Glutamatergic neuron (in vitro differentiated cells): ENCODE measurements at regions not wholly inside any gene's neighbourhood (a gene's known extent, or its start where the extent isn't known, plus 50 kb on each side); places are given as distances from the start of the nearest gene placed in this dataset.
"Not testable (repeated sequence)": the region's sequence is repeated elsewhere in the genome, so short reads cannot be mapped to it uniquely, and the experiment has no call there.

Experiments
- DNase-seq: peaks from one replicate; pipeline ENCODE4 v3.0.0; 2022
- H3K27ac Mint-ChIP-seq: one replicate; pipeline ENCODE4 v1.8.0; 2020; ENCODE audit warnings: mild to moderate bottlenecking, mixed read lengths, inconsistent platforms; ENCODE audit not compliant: unreplicated experiment
- H3K27me3 Mint-ChIP-seq: one replicate; pipeline ENCODE4 v1.8.0; 2020; ENCODE audit warnings: mild to moderate bottlenecking, moderate library complexity, mixed read lengths, inconsistent platforms; ENCODE audit not compliant: unreplicated experiment
- H3K36me3 Mint-ChIP-seq: one replicate; pipeline ENCODE4 v1.8.0; 2020; ENCODE audit warnings: mild to moderate bottlenecking, mixed read lengths, inconsistent platforms; ENCODE audit not compliant: unreplicated experiment
- H3K4me1 Mint-ChIP-seq: one replicate; pipeline ENCODE4 v1.8.0; 2020; ENCODE audit warnings: mild to moderate bottlenecking, low read depth, mixed read lengths, inconsistent platforms; ENCODE audit not compliant: unreplicated experiment
- H3K4me3 Mint-ChIP-seq: one replicate; pipeline ENCODE4 v1.8.0; 2020; ENCODE audit warnings: mild to moderate bottlenecking, mixed read lengths, inconsistent platforms; ENCODE audit not compliant: unreplicated experiment
- H3K9me3 Mint-ChIP-seq: one replicate; pipeline ENCODE4 v1.8.0; 2020; ENCODE audit warnings: mild to moderate bottlenecking, moderate library complexity, mixed read lengths, inconsistent platforms; ENCODE audit not compliant: unreplicated experiment
- TF ChIP-seq, protein P1 (sequence below): fragments of 200-600 bp; sonication (generic); IDR thresholded peaks from one replicate; pipeline ENCODE4 v1.5.0; 2021; ENCODE audit not compliant: partially characterized antibody, unreplicated experiment

DNA sequence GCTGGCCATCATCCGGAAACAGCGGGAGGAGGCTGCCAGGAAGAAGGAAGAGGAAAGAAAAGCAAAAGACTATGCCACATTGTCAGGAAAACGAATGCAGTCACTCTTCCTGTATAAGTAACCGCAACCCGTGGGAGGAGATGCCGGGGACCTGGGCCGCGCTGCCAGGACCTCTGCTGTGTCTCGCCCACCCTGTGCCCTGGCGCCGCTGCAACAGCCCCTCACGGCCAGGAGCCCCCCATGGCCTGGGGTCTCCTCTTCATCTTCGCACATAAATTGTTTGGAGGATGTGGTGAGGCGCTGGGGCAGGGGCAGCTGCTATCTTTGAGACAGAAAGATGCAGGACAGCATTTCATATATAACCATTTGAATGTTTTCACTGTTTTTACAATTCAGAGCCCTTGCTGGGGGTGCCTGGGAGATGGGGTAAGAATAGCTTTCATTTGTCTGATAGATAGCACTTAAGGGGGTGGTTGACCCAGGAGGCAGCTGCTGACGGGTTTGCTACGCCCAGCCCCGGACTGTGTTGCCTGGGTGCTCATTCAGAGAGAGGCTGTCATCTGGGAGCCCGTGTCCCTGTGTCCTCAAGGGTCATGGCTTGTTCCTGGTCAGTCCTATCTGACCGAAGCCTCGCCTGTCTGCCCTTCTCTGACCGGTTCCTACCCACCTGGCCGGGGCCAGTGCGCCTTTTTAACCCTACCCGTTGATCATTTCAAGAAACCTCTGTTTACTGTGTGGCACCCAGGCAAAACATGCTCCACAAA lies 1067.7 kb upstream of the COX7C start:
- no peak for DNase-seq
- peaks cover 8% of the 10 kb centered on the region for H3K36me3 Mint-ChIP-seq
- H3K4me1 Mint-ChIP-seq: no peaks in the 10 kb centered on the region
- no peaks in the 10 kb centered on the region for H3K27me3 Mint-ChIP-seq
- TF ChIP-seq, protein P1, sequence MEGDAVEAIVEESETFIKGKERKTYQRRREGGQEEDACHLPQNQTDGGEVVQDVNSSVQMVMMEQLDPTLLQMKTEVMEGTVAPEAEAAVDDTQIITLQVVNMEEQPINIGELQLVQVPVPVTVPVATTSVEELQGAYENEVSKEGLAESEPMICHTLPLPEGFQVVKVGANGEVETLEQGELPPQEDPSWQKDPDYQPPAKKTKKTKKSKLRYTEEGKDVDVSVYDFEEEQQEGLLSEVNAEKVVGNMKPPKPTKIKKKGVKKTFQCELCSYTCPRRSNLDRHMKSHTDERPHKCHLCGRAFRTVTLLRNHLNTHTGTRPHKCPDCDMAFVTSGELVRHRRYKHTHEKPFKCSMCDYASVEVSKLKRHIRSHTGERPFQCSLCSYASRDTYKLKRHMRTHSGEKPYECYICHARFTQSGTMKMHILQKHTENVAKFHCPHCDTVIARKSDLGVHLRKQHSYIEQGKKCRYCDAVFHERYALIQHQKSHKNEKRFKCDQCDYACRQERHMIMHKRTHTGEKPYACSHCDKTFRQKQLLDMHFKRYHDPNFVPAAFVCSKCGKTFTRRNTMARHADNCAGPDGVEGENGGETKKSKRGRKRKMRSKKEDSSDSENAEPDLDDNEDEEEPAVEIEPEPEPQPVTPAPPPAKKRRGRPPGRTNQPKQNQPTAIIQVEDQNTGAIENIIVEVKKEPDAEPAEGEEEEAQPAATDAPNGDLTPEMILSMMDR: no peak
- no peak overlapping the region for H3K27ac Mint-ChIP-seq
- H3K9me3 Mint-ChIP-seq: no peaks in the 10 kb centered on the region
- no peak overlapping the region for H3K4me3 Mint-ChIP-seq

DNA sequence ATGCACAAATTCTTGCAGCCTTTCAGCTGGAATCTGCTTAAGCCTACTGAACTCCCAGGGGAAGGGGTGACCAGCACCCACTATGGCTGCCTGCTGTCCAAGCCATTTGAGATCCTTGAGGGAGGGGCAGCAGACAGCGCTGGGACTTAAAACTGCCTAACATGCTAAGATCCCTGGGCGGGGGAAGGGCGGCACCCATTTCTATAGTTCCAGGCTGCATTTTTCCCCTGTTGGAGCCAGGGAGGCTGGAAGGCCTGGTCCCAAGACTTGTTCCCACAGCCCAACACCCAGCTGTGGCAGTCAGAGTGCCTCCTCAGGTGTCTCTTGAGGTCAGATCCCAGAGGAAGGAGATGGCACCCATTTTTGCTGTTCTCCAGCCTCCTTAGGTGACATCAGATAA lies 1061.3 kb upstream of the COX7C start:
- Mint-ChIP-seq H3K4me3 (no peak overlapping the region), H3K27me3 (no peaks in the 10 kb centered on the region), H3K9me3 (peaks cover 3% of the 10 kb centered on the region), H3K4me1 (no peaks in the 10 kb centered on the region), H3K36me3 (peaks cover 5% of the 10 kb centered on the region), H3K27ac (no peak overlapping the region)
- TF ChIP-seq, protein P1: no peak
- DNase-seq: no peak

DNA sequence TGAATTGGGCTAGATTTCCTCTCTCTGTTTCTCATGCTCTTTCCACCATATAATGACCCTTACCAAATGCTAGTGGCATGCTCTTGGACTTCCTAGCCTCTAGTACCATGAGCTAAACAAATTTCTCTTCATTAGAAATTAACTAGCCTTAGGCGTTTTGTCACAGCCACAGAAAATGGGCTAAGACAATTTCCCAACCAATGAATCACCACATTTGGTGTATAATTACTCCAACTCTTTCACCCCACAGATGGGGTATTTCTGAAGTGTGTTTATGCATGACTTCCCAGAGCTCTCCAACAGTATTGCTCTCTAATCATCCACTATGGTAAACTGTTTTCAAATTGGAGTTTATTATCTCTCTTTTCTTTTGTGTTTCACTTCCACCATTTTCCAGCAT lies 1041.1 kb upstream of the COX7C start:
- Mint-ChIP-seq H3K27ac (no peak overlapping the region), H3K4me1 (no peaks in the 10 kb centered on the region), H3K4me3 (no peak overlapping the region), H3K27me3 (no peaks in the 10 kb centered on the region), H3K36me3 (no peaks in the 10 kb centered on the region), H3K9me3 (no peaks in the 10 kb centered on the region)
- TF ChIP-seq, protein P1: no peak
- DNase-seq: no peak

DNA sequence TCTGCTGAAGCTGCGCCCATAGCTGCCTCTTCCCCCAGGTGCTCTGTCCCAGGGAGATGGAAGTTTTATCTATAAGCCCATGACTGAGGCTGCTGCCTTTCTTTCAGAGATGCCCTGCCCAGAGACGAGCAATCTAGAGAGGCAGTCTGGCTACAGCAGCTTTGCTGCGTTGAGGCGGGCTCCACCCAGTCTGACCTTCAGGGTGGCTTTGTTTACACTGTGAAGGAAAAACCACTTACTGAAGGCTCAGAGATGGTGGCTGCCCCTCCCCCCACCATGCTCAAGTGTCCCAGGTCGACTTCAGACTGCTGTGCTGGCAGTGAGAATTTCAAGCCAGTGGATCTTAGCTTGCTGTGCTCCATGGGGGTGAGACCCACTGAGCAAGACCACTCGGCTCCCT lies 1029.9 kb upstream of the COX7C start:
- peaks cover 13% of the 10 kb centered on the region for H3K36me3 Mint-ChIP-seq
- DNase-seq: peak; percentile 28
- peaks cover 14% of the 10 kb centered on the region for H3K9me3 Mint-ChIP-seq
- not testable (repeated sequence) for H3K4me3 Mint-ChIP-seq, H3K27me3 Mint-ChIP-seq, H3K4me1 Mint-ChIP-seq
- H3K27ac Mint-ChIP-seq: peak overlapping the region; percentile 12

DNA sequence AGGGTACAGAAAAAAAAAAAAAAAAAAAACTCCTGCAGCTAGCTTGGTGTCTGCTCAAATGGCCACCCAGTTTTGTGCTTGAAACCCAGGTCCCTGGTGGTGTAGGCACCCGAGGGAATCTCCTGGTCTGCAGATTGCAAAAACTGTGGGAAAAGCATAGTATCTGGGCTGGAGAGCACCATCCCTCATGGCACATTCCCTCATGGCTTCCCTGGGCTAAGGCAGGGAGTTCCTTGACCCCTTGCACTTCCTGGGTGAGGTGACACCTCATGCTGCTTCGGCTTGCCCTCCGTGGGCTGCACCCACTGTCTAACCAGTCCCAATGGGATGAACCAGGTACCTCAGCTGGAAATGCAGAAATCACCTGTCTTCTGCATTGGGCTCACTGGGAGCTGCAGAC lies 1029.5 kb upstream of the COX7C start:
- peaks cover 11% of the 10 kb centered on the region for H3K36me3 Mint-ChIP-seq
- not testable (repeated sequence) for DNase-seq, H3K4me1 Mint-ChIP-seq, H3K27ac Mint-ChIP-seq, H3K4me3 Mint-ChIP-seq, H3K27me3 Mint-ChIP-seq
- H3K9me3 Mint-ChIP-seq: peaks cover 11% of the 10 kb centered on the region

DNA sequence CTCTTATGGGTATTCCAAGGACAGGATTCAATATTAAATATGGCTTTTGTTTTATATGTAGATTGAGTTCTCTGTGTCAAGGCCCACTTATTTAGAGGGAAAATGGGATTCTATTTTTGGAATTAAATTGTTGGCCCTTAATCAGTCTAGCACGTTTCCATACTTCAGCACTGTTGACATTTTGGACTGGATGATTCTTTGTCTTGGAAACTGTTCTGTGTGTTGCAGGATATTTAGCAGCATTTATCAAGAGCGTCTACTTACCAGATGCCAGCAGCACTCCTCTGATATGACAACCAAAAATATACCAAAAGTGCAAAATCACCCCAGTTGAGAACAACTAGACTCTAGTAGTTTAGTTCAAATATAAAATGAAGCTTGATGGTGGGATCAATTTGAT lies 1027.0 kb upstream of the COX7C start:
- Mint-ChIP-seq H3K9me3 (peaks cover 7% of the 10 kb centered on the region), H3K4me1 (peaks cover 8% of the 10 kb centered on the region), H3K27ac (peak overlapping the region; percentile 40), H3K36me3 (peaks cover 4% of the 10 kb centered on the region), H3K4me3 (no peak overlapping the region), H3K27me3 (no peaks in the 10 kb centered on the region)
- DNase-seq: no peak
- TF ChIP-seq, protein P1: no peak
